Coronary artery (tissue), 2 donors: ENCODE measurements at regions not wholly inside any gene's neighbourhood (a gene's known extent, or its start where the extent isn't known, plus 50 kb on each side); places are given as distances from the start of the nearest gene placed in this dataset.

Experiments
- DNase-seq: peaks from one replicate; pipeline ENCODE4 v3.0.0-alpha.2; 2017; ENCODE audit warnings: low spot score
- H3K27ac ChIP-seq, 2 donors: fragments of 200-600 bp; sonication (generic); one replicate each; pipeline ENCODE4 v1.5.1; 2016 to 2019
- H3K4me3 ChIP-seq: fragments of 200-600 bp; sonication (generic); 2 replicates; pipeline ENCODE4 v1.5.1; 2016; ENCODE audit warnings: mild to moderate bottlenecking, moderate library complexity
- CTCF ChIP-seq: fragments of 200-600 bp; sonication (generic); IDR thresholded peaks from one replicate; pipeline ENCODE4 v1.5.1; 2019; ENCODE audit warnings: antibody characterized with exemption

GRCh38 chr13:26954976-26955375, 194.4 kb upstream of the GPR12 start:
- H3K4me3 ChIP-seq: no peak overlapping the region
- DNase-seq: no peak
- no peak for TF ChIP-seq CTCF
- no peak overlapping the region for H3K27ac ChIP-seq

GRCh38 chr13:26953291-26953690, 192.7 kb upstream of the GPR12 start:
- H3K4me3 ChIP-seq: no peak overlapping the region
- H3K27ac ChIP-seq: no peak overlapping the region
- DNase-seq: no peak
- TF ChIP-seq CTCF: no peak

GRCh38 chr13:26952551-26953143, 192.1 kb upstream of the GPR12 start:
- TF ChIP-seq CTCF: no peak
- H3K4me3 ChIP-seq: no peak overlapping the region
- peak overlapping the region in 1 of 2 donors; percentile 77 for H3K27ac ChIP-seq
- no peak for DNase-seq

GRCh38 chr13:26951581-26952177, 191.1 kb upstream of the GPR12 start:
- peak overlapping the region; percentile 17 to 77 for H3K27ac ChIP-seq
- no peak for DNase-seq
- TF ChIP-seq CTCF: no peak
- H3K4me3 ChIP-seq: no peak overlapping the region

GRCh38 chr13:26950968-26951367, 190.4 kb upstream of the GPR12 start:
- H3K27ac ChIP-seq: no peak overlapping the region
- no peak for DNase-seq
- no peak overlapping the region for H3K4me3 ChIP-seq

GRCh38 chr13:26950546-26950945, 190.0 kb upstream of the GPR12 start:
- DNase-seq: no peak
- no peak for TF ChIP-seq CTCF
- H3K4me3 ChIP-seq: no peak overlapping the region
- H3K27ac ChIP-seq: no peak overlapping the region

More at GRCh38 chr13:26950968-26951367, 190.4 kb upstream of the GPR12 start:
- no peak for TF ChIP-seq CTCF
